Adrenal gland (tissue), 9 donors: ENCODE measurements at regions not wholly inside any gene's neighbourhood (a gene's known extent, or its start where the extent isn't known, plus 50 kb on each side); places are given as distances from the start of the nearest gene placed in this dataset.

Experiments used
- DNase-seq, 7 donors: peaks; one replicate each; pipeline ENCODE4 v3.0.0-alpha.2; 2019 to 2020
- H3K27ac ChIP-seq, 5 donors: fragments of 200-600 bp; sonication (generic) in 4 of 5; 1 replicate in 3 of 5; 2 replicates in 2 of 5; pipeline versions ENCODE4 v1.5.1 to v1.8.0; 2016 to 2020; ENCODE audit warnings: mild to moderate bottlenecking in 1 of 5
- H3K27me3 ChIP-seq: fragments of 200-600 bp; 2 replicates; pipeline ENCODE4 v1.8.0; 2021
- H3K36me3 ChIP-seq, 2 donors: fragments of 200-600 bp; replicated peaks in 1 of 2; 1 replicate in 1 of 2; 2 replicates in 1 of 2; pipeline versions ENCODE4 v1.5.1 to v1.8.0; 2018 to 2022
- H3K4me1 ChIP-seq, 2 donors: fragments of 200-600 bp; replicated peaks in 1 of 2; 1 replicate in 1 of 2; 2 replicates in 1 of 2; pipeline versions ENCODE4 v1.5.1 to v1.8.0; 2018 to 2021
- H3K4me3 ChIP-seq, 4 donors: fragments of 200-600 bp; sonication (generic) in 3 of 4; one replicate each; pipeline ENCODE4 v1.5.1; 2016 to 2018
- H3K9me3 ChIP-seq, 3 donors: fragments of 200-600 bp; sonication (generic) in 1 of 3; replicated peaks in 1 of 3; 1 replicate in 2 of 3; 2 replicates in 1 of 3; pipeline versions ENCODE4 v1.5.1 to v1.8.0; 2016 to 2021
- CTCF ChIP-seq, 6 experiments: fragments of 450-650 bp in 4 of 6; fragments of 200-600 bp in 2 of 6; sonication (generic) in 1 of 6; IDR thresholded peaks; 1 replicate in 5 of 6; 2 replicates in 1 of 6; pipeline versions ENCODE4 v1.5.1 to v1.8.0; 2016 to 2021; ENCODE audit warnings: antibody characterized with exemption in 6 of 6, mild to moderate bottlenecking in 2 of 6, moderate library complexity in 1 of 6
- POLR2A ChIP-seq, 2 donors: fragments of 450-650 bp; IDR thresholded peaks; one replicate each; pipeline ENCODE4 v1.6.1; 2017; ENCODE audit warnings: antibody characterized with exemption in 2 of 2, mild to moderate bottlenecking in 2 of 2, moderate library complexity in 1 of 2
- WGBS, 4 donors: extraction: QIAGEN DNeasy Blood & Tissue Kit in 2 of 4; methylation state at CpG; one replicate each; pipeline versions ENCODE4 v1.1.5 to v1.1.7; 2013 to 2017; 5-methylcytosine and 5-hydroxymethylcytosine counted together
- intact Hi-C, 2 donors: fragments of 100-400 bp; cut with DNase I; formaldehyde crosslinking; loops; one replicate each; pipeline versions ENCODE4 v1.14.1 to v1.15.0; 2022 to 2023
- donor health status: healthy with polysubstance abuse.
- donor health status: Bipolar disorder and iron deficiency.
- donor health status: DM: yes; HTN: yes; CAD: no.
- donor health status: DM: no; HTN: no; CAD: no.
- donor health status: DM: no; HTN: no; CAD: no.

- no peaks in the 10 kb centered on the region for H3K9me3 ChIP-seq
- H3K4me1 ChIP-seq, result peaks cover 34 to 43% of the 10 kb centered on the region in 2 donors
- TF ChIP-seq POLR2A (IDR thresholded peaks at IDR 0.05) (no peak), CTCF (IDR thresholded peaks at IDR 0.05) (no peak)
- WGBS, 4 donors, result 10 to 37% (median 21%) methylated on average over 1 of the region's 1 CpG
- no peaks in the 10 kb centered on the region for H3K27me3 ChIP-seq
- H3K4me3 ChIP-seq, result peak overlapping the region in 1 of 4 donors; percentile 21
- peak in 1 of 7 donors; percentile 35 for DNase-seq
- peak overlapping the region; percentile 61 to 95 (median 85) for H3K27ac ChIP-seq
- no peaks in the 10 kb centered on the region for H3K36me3 ChIP-seq
- intact Hi-C loops, result no loop called here
Observed at GRCh38 chr10:63700631-63701156, 179.5 kb downstream of the REEP3 start.

- H3K36me3 ChIP-seq, result no peaks in the 10 kb centered on the region
- peaks cover 34 to 48% of the 10 kb centered on the region in 2 donors for H3K4me1 ChIP-seq
- TF ChIP-seq POLR2A (IDR thresholded peaks at IDR 0.05) (no peak), CTCF (IDR thresholded peaks at IDR 0.05) (no peak)
- WGBS, 4 donors, result 62 to 70% (median 65%) methylated on average over 1 of the region's 1 CpG
- DNase-seq, result no peak
- H3K27me3 ChIP-seq, result no peaks in the 10 kb centered on the region
- no peaks in the 10 kb centered on the region for H3K9me3 ChIP-seq
- intact Hi-C loops, result no loop called here
- H3K4me3 ChIP-seq, result no peak overlapping the region
- no peak overlapping the region for H3K27ac ChIP-seq
Observed at GRCh38 chr10:63702092-63702491, 180.9 kb downstream of the REEP3 start.

- TF ChIP-seq CTCF (IDR thresholded peaks at IDR 0.05) (no peak), POLR2A (IDR thresholded peaks at IDR 0.05) (no peak)
- no peaks in the 10 kb centered on the region for H3K9me3 ChIP-seq
- 70 to 87% (median 73%) methylated on average over 4 of the region's 4 CpGs for WGBS, 4 donors
- H3K4me3 ChIP-seq, result no peak overlapping the region
- H3K27ac ChIP-seq, result peak overlapping the region in 1 of 5 donors; percentile 21
- intact Hi-C loops, result no loop called here
- H3K27me3 ChIP-seq, result no peaks in the 10 kb centered on the region
- H3K4me1 ChIP-seq, result peaks cover 38 to 50% of the 10 kb centered on the region in 2 donors
- no peaks in the 10 kb centered on the region for H3K36me3 ChIP-seq
- DNase-seq, result peak in 1 of 7 donors; percentile 31
Observed at GRCh38 chr10:63703113-63703670, 182.0 kb downstream of the REEP3 start.

DNA sequence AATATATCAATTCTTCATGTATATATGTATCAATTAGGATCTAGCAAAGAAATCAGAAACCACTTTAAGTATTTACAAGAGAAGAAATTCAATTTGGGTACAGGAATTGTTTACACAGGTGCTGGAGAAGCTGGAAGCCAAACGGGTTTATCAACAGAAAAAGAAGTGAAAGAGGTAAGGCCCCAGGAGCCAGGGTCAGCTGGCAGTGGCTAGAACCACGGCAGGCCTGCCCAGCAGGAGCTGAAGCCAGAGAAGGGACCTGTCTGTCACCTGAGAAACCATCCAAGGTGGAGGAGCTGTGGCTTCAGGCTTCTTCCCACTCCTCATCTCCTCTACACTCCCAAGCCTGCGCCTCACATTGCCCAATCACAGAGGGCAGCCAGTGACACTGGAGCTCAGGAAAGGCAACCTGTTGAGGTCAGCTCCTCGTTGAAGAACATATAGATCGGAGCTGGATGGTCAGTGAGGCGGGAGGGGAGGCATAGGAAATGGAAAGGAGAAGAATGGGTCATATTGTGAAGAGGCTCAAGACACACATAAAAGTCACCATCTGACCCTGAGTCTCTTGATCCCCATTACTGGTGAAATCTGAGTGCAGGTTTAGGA lies 182.6 kb downstream of the REEP3 start:
- Histone ChIP-seq H3K36me3 (no peaks in the 10 kb centered on the region), H3K9me3 (no peaks in the 10 kb centered on the region), H3K4me3 (no peak overlapping the region), H3K27me3 (no peaks in the 10 kb centered on the region), H3K27ac (peak overlapping the region in 1 of 5 donors; percentile 21), H3K4me1 (peaks cover 32 to 43% of the 10 kb centered on the region in 2 donors)
- intact Hi-C loops, result no loop called here
- 80 to 86% (median 83%) methylated on average over 6 of the region's 6 CpGs for WGBS, 4 donors
- no peak for DNase-seq
- TF ChIP-seq POLR2A (IDR thresholded peaks at IDR 0.05) (no peak), CTCF (IDR thresholded peaks at IDR 0.05) (no peak)
